Chondrocyte (in vitro differentiated cells): ENCODE measurements at regions not wholly inside any gene's neighbourhood (a gene's known extent, or its start where the extent isn't known, plus 50 kb on each side); places are given as distances from the start of the nearest gene placed in this dataset.

ENCODE experiments used
- DNase-seq: peaks from one replicate; pipeline ENCODE4 v3.0.0; 2021; ENCODE audit warnings: mixed read lengths, low spot score
- H3K27ac Mint-ChIP-seq: one replicate; pipeline ENCODE4 v1.8.0; 2021; ENCODE audit warnings: mild to moderate bottlenecking, moderate library complexity, mixed read lengths; ENCODE audit not compliant: unreplicated experiment
- H3K27me3 Mint-ChIP-seq: 2 replicates; pipeline ENCODE4 v1.8.0; 2021; ENCODE audit warnings: low read depth, mixed read lengths
- H3K36me3 Mint-ChIP-seq: 2 replicates; pipeline ENCODE4 v1.8.0; 2021; ENCODE audit warnings: low read depth, mixed read lengths
- H3K4me1 Mint-ChIP-seq: 2 replicates; pipeline ENCODE4 v1.8.0; 2021; ENCODE audit warnings: low read depth, mild to moderate bottlenecking, mixed read lengths
- H3K4me3 Mint-ChIP-seq: one replicate; pipeline ENCODE4 v1.8.0; 2021; ENCODE audit warnings: mild to moderate bottlenecking, moderate library complexity, mixed read lengths; ENCODE audit not compliant: unreplicated experiment
- H3K9me3 Mint-ChIP-seq: 2 replicates; pipeline ENCODE4 v1.8.0; 2021; ENCODE audit warnings: low read depth, mixed read lengths
- TF ChIP-seq, protein P1 (sequence below): fragments of 200-600 bp; sonication (generic); IDR thresholded peaks from 2 replicates; pipeline ENCODE4 v1.5.0; 2021; ENCODE audit warnings: antibody characterized with exemption, mild to moderate bottlenecking, moderate library complexity

DNA sequence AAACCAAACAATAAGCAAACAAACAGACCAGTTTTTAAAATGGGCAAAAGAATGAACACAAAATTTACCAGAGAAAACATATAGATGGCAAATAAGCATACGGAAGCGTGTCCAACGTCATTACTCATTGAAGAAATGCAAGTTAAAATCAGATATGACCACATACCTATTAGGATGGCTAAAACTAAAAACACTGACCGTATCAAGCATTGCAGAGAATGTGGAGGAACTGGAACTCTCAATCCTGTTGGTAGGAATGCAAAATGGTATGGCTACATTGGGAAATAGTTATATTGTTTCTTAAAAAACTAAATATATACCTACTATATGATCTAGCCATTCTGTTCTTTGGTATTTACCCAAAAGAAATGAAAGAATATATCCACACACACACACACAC lies 129.4 kb upstream of the ACO1 start:
- TF ChIP-seq, protein P1, sequence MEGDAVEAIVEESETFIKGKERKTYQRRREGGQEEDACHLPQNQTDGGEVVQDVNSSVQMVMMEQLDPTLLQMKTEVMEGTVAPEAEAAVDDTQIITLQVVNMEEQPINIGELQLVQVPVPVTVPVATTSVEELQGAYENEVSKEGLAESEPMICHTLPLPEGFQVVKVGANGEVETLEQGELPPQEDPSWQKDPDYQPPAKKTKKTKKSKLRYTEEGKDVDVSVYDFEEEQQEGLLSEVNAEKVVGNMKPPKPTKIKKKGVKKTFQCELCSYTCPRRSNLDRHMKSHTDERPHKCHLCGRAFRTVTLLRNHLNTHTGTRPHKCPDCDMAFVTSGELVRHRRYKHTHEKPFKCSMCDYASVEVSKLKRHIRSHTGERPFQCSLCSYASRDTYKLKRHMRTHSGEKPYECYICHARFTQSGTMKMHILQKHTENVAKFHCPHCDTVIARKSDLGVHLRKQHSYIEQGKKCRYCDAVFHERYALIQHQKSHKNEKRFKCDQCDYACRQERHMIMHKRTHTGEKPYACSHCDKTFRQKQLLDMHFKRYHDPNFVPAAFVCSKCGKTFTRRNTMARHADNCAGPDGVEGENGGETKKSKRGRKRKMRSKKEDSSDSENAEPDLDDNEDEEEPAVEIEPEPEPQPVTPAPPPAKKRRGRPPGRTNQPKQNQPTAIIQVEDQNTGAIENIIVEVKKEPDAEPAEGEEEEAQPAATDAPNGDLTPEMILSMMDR = no peak
- no peak overlapping the region for H3K4me3 Mint-ChIP-seq
- peaks cover 7% of the 10 kb centered on the region for H3K27me3 Mint-ChIP-seq
- DNase-seq = no peak
- H3K4me1 Mint-ChIP-seq = no peaks in the 10 kb centered on the region
- peaks cover 3% of the 10 kb centered on the region for H3K9me3 Mint-ChIP-seq
- no peaks in the 10 kb centered on the region for H3K36me3 Mint-ChIP-seq
- no peak overlapping the region for H3K27ac Mint-ChIP-seq

DNA sequence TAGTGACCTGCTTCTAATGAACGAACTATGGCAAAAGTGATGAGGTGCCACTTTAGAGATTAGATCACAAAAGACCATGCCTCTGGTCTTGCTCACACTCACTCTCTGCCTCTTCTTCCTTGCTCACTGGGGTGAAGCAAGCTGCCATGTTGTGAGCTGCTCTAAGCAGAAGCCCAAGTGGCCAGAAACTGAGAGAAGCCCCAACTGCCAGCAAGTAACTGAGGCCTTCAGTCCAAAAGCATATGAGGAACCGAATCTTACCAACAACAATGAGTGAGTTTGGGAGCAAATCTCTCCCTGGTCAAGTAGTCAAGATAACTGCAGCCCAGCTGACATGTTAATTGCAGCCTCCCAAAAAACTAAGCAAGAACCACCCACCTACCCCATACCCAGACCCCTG lies 126.0 kb upstream of the ACO1 start:
- peaks cover 5% of the 10 kb centered on the region for H3K27me3 Mint-ChIP-seq
- H3K36me3 Mint-ChIP-seq = no peaks in the 10 kb centered on the region
- no peak overlapping the region for H3K4me3 Mint-ChIP-seq
- peaks cover 3% of the 10 kb centered on the region for H3K9me3 Mint-ChIP-seq
- TF ChIP-seq, protein P1 = no peak
- DNase-seq = no peak
- H3K27ac Mint-ChIP-seq = no peak overlapping the region
- no peaks in the 10 kb centered on the region for H3K4me1 Mint-ChIP-seq

DNA sequence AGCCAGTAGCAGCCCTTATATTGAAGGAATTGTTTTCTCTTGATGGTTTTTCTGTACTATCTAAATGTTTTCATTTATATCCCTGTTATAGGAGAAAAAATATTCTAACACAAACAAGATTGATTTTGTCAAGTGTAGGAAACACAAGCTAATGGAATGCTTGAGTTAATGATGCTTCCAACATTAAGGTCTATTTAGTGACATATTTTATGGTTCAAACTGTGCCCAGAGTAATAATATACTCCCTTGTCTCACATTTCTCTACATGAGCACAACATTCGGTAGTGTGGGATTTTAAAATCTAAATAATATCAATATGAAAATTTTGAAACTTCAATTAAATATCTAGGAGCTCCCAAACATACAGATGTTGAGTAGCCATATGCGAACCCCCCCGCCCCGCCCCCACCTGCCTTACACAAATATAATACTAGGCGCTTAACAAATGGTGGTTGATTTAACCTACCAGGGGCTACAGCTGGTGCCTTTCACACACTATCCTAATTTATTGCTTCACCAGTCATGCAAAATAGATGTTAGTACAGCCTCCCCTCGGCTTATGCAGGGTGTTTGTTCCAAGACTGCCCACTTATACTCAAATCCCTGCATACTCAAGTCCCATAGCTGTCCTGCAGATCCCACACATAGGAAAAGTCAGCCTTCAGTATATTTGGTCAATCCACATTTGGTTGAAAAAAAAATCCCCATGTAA lies 124.1 kb upstream of the ACO1 start:
- no peaks in the 10 kb centered on the region for H3K36me3 Mint-ChIP-seq
- H3K4me3 Mint-ChIP-seq = no peak overlapping the region
- TF ChIP-seq, protein P1 = no peak
- H3K4me1 Mint-ChIP-seq = no peaks in the 10 kb centered on the region
- H3K27me3 Mint-ChIP-seq = peaks cover 3% of the 10 kb centered on the region
- no peak for DNase-seq
- no peak overlapping the region for H3K27ac Mint-ChIP-seq
- H3K9me3 Mint-ChIP-seq = no peaks in the 10 kb centered on the region

DNA sequence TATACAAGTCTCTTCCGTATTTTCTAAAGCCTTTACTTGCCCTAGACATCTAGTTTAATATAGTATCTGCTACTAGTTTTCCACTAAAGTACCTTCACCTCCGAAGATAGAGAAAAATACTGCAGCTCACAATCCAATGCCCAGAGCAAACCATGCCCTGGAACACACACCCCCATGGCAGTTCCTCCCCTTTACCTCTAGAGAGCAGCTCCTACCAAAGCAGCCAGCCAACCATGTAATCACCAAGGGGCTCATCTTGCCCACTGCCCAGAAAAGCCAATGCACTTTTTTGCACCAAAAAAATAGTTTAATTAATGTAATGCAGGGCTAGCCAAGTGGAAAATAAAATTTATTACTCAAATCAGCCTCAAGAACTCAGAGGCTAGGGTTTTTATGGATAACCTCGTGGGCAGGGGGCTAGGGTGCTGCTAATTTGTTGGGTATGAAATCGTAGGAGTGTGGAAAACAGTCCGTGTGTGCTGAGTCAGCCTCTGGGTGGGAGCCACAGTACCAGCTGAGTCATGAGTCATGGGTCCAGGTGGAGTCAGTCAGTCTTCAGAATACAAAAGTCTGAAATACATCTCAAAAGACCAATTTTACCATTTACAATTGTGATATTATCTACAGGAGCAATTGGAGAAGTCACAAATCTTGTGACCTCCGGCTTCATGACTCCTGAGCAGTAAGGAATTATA lies 120.1 kb upstream of the ACO1 start:
- Mint-ChIP-seq H3K36me3 (no peaks in the 10 kb centered on the region), H3K4me1 (no peaks in the 10 kb centered on the region), H3K27ac (no peak overlapping the region), H3K4me3 (no peak overlapping the region), H3K9me3 (no peaks in the 10 kb centered on the region), H3K27me3 (no peaks in the 10 kb centered on the region)
- TF ChIP-seq, protein P1 = no peak
- DNase-seq = no peak

DNA sequence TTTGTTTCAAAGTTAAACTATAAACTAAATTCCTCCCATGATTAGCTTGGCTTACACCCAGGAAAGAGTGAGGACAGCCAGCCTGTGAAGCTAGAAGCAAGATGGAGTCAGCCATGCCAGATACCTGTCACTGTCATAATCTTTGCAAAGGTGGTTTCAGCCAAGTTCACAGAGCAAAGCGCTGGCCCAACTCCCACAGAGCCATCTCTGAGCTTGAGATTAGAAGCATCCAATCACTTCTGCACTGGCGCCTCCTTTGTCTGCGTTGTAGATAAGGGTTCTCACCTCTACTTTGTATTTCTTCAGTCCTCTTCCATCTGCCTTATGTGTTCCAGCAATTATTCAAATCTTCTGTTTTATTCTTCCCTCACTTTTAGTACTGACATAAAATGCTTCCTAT lies 119.4 kb upstream of the ACO1 start:
- TF ChIP-seq, protein P1 = no peak
- Mint-ChIP-seq H3K36me3 (no peaks in the 10 kb centered on the region), H3K4me1 (no peaks in the 10 kb centered on the region), H3K27me3 (no peaks in the 10 kb centered on the region), H3K4me3 (no peak overlapping the region), H3K27ac (no peak overlapping the region), H3K9me3 (no peaks in the 10 kb centered on the region)
- DNase-seq = no peak
